ENCODE measurements at regions not wholly inside any gene's neighbourhood (a gene's known extent, or its start where the extent isn't known, plus 50 kb on each side); places are given as distances from the start of the nearest gene placed in this dataset.

DNA sequence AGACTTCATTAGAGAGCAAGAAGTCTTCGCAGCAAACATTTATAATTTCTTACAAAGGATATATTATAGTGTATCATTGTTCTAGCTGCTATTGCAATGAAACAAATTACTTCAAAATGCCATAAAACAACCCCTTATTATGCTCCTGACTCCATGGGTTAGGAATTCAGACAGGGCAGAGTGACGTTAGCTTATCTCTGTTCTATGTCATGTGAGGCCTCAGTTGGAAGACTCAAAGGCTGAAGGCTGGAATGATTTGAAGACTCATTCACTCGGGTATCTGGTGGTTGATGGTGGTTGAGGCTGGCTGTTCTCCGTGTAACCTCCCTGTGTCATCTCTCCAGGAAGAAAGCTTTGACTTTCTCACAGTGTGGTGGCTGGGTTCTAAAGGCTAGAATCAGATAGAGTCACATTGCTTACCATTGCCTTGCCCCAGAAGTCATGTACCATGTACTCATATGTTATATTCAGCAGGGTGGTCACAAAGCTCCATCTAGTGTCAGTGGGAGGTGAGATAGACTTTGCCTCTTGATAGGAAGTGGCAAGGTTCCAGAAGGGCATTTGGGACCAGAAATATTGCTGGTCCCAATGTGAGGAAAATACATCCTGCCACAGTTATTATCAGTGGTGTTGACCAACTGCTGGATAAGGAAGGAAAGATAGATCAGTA is 226.9 kb downstream of the TMEM38B start:
- DNase-seq: no peak

DNA sequence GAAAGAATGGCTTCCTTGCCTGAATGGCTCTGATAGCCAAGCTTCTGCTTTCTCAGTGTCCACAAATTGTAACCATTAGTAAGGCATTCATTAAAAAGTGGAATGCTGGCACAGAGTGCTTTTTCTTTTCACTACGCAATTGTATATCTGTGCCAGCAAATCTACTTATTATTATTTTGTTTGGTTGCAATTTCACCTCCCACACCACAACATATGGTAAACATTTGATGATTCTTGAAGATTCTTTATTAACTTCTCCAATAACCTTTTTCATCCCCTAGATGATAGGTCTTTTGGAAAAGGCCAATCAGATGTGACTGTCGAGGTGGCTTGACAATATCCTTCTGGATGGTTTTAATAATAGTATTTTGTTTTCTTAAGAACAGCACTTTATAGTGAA is 234.1 kb downstream of the TMEM38B start:
- DNase-seq: no peak

DNA sequence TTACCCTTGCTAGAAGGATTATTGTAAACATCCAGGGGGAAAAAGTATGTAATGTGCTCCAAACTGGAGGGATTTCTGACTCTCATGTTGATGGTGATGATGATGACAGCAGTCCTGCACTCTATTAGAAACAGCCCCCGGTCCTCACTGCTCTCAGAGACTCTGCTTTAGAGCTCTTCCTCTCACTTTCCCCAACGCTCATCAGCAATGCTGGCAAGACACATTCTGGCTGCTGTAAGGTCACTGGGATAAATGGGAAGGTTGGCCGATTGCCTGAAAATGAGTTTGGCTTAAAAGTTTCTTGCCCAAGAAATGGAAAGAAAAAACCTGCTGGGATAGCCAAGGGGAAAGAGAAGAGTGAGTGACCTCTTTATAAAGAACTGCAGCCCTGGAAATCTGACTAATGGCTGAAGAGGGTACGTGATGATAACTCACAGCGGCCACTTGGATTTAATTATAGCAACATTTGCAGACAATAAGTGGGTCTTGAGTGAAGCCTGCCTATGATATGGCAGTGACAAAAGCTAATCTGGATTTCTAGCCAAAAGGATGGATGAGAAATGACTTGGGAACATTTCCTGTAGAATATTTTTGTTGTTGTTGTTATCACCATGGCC is 235.8 kb downstream of the TMEM38B start:
- DNase-seq: no peak

DNA sequence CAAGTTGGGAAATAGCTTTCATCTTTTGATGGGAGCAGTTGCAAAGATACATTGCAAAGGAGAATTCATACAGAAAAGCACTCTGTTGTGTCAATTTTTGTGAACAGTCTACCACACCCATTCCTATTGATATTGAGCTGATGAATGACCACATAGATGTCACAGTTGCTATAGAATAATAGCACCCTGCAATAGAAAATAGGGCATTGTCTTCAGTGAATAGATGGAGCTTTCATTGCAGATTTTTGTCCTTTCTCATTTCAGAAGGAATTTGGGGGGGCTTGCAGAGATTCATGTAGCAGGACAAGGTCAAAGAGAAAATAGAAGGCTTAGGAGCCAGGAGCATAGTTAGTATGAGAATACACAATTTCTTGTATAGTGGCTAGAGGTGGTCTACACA is 237.9 kb downstream of the TMEM38B start:
- no peak for DNase-seq

DNA sequence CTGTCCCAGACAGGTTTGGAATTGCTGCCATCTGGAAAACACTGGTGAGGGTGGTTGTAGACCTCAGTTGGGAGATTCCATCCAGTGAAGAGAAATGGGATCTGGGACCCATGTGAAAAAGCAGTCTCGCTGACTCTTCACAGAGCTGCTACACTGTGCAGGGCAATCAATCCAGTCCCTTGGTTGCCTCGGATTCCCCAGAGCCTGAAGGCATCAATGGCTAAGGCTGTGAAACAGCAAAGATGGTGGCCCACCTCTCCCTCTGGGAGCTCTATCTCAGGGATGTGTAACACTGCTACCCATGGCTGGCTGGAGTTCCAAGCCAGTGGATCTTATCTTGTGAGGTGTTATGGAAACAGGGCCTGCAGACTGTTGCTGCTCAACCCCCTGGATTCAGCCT is 256.1 kb downstream of the TMEM38B start:
- DNase-seq: no peak

DNA sequence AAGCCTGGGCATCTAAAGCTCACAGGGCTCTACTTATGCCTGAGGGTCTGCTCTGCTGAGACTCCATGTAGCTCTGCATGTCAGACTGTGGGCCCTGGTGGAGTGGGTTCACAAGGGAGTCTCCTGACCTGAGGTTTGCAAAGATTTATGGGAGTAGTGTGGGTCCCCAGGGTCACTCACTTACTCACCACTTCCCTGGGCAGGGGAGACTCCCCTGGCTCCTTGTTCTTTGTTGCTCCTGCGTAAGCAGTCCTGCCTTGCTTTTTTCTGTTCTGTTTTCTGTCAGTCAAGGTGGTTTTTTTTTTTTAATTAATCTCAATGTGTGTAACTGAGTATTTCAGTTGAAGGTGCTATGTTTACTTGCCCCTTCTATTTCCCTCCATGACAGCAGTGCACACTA is 256.6 kb downstream of the TMEM38B start:
- no peak for DNase-seq

DNA sequence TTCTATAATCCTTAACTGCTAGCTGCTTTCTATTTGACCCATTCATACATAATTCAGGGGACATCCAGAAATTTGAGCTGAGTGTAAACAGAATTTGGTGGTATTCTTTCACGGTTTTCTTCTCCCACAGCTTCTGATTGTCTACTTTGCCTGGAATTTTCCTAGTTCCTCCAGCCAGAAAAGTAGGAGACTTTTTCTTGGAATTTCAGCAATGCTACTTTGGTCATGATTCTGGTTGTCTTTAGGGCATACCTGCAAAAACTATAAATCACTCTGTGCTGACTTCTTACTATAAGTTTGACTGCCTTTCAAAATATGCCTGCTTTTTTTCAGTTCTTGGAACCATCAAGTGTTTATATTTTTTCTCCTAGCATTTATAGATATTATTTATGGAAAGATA is 260.2 kb downstream of the TMEM38B start:
- no peak for DNase-seq

DNA sequence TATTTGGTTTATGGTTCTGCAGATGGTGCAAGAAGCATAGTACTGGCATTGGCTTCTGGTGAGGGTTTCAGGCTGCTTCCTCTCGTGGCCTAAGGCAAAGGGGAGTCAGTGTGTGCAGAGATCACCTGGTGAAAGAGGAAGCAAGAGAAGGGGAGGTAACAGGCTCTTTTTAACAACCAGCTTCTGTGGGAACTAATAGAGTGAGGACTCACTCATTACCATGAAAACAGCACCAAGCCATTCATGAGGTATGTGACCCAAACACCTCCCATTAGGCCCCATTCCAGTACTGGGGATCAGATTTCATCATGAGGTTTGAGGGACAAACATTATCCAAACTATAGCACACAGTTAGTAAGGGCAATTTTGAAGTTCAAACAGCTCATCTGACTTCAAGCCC is 263.5 kb downstream of the TMEM38B start:
- no peak for DNase-seq

DNA sequence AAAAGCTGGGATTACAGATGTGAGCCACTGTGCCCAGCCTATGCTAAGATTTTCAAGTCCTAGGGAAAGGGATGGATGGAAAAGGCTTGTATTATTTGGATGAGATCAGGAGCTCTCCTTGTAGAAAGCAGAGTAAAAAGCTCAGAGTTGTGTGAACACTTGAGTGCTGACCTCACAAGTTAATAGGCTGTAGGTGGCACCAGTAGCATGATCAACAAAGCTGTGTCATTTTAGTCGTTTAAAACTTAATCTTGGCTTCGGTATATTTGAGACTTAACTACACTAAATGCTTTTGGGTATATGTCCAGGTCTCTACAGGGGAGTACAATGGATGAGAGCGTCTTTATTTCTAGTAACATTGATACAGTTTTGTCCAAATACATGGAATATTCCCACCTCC is 264.2 kb downstream of the TMEM38B start:
- DNase-seq: no peak

DNA sequence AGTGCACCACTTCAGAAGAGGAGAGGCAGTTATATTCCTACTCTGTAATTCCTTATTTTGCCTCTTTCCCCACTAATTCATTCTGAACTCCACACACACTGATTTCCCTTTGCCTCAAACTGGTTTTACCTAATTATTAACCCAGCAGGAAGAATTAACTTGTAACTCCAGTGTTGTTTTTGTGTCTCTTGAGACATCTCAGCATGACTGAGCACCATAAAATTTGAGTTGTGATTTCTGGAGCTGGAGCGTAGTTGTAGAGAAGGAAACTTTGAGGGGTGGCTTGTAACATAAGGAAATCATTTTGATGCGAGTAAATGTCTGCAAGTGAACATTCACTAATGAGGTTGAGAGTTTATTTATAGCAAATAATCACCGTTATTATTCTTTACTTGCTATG is 265.2 kb downstream of the TMEM38B start:
- no peak for DNase-seq

DNA sequence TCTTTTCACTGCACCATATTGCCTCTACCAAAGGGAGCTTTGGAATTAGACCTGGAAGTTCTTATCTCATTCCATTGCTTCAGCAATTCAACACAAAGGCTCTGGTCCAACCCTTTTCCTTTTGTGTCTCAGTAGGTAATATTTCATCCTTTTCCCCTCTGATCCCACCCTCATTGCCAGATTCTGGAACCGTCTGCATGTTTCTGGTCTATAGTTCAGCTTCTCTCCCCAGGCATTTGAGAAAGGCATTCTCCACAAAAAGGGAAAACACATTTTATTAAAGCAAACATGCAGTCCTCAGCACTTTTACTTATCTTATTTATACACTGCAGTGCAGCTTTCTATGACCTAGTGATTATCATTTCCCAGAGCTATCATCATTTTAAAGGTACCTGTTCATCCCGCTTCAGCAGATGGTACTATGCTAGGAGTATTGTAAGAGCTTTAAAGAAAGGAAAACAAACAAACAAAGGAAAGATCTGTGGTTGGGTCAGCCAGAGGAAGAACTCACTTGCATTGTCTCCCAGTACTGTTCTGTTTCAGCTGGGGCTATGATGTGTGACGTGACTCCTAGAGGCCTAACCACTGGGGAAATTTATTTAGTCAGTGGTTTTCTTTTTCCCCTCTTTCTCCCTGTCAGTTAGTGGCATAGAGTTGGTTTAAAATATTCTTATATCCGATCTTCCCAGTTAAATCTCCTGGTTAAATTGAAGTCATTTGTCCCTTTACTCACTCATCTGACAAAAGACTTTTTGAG is 269.2 kb downstream of the TMEM38B start:
- DNase-seq: no peak

DNA sequence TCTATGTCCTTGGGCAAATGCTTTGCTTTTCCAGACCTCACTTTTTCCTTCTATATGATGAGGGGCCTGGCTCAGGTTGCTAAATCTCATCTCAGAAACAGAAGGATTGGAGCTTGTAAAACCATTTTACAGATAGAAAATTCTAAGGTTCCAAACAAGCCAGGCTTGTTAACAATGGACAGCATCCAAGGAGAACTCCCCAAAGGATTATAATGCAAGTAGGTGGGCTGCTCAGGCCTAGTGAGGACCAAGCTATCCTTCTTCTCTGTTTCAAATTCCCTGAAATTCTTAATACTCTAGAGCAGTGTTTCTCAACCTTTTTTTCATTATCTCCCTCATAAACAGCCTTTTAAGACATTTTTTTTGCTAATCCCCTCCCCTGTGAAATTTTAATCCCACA is 269.8 kb downstream of the TMEM38B start:
- DNase-seq: no peak

DNA sequence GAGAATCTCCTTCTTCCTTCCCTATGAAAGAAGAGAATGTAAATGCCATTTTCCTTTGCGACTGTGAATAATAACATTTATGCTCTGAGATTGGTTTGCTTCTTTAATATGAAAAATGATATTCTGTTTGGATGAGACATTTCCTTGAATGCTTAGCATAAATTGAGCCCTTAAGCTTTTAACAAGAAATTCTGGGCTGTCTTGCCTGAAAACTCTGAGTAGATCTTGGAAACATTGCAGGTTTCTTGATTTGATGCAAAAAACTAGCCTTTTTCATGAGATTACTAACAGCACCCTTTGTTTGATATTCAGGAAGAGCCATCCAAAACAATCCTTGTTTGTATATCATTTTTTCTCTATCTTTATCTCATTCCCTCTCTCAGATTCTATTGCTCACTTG is 272.5 kb downstream of the TMEM38B start:
- DNase-seq: no peak

DNA sequence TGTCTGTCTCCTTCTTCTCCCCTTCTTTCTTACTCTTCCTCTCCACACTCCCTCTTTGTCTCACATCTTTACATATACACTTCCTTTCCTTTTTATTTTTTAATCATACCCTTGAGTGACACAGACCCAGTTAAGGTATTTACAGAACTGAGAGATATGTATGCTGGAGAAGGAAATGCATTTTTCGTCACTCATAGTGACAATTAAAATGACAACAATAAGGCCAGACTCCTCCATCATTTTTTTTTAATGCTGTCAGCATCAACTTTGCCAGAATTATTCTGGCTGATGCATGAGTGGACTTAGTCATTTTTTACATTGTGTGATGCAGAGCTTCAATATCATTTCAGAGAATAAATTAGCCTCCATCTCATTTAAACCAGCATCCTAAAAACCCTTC is 272.9 kb downstream of the TMEM38B start:
- no peak for DNase-seq

DNA sequence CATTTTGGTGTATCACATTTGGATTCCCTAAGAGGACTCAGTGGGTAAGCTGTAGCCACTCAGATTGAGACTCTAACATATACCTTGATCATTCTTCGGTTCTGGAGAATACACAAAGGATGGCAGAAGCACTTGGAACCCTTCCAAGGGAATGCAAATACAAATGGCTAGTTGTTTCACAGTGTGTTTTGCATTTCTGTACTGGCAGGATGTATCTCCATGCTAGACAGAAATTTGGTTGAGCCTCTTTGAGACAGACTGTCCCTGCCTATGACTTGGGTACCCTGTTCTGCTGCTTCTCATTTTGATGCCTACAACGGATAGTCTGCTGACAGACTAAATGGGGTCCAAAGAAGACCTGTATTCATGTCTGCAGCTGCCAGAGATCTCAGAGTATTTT is 273.5 kb downstream of the TMEM38B start:
- no peak for DNase-seq

DNA sequence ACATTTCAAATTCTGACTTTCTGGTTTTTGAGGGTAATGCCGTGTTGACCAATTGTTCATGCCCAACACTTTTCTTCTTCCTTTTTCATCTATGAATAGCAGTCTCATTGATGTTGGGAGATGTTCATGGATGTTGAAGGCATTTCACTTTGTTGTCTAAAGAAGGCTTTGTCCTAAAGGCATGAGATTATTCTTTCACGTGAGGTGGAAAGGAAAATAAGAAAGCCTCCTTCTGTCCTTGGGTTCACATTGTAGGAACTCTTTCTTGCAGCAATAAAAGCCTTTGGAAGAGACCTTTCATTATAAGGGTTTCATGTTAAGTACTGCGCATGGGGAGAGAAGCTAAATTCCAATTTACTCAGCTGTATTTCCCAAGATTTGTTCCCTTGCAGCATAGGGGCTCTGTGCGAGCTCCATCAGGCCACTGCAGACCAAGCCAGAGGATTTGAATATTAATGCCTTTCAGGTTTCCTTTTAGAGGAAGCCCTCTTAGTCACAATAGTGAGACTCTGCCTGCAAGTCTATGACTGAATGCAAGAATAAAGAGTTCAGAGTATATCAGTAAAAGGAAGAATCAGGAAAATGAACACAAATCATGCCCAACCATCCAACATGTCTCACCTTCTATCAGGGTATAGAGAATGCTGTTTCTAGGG is 274.6 kb downstream of the TMEM38B start:
- DNase-seq: no peak

DNA sequence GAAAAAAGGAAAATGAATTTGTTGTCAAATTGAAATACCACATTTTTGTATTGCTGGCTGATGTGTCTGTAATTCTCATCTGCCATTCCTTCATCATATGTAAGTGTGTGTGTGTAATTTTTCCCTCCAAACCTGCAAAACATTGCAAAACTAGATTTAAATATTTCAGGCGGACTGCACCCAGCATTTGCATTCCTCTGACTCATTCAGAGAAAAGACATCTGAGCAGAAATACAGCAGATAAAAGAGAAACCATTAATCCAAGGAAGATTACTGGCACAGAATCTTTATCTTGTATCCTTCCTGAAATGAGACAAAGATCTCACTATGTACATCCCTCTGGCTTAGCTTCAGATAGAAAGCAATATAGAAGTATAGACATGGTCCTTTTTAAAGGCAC is 275.3 kb downstream of the TMEM38B start:
- no peak for DNase-seq

DNA sequence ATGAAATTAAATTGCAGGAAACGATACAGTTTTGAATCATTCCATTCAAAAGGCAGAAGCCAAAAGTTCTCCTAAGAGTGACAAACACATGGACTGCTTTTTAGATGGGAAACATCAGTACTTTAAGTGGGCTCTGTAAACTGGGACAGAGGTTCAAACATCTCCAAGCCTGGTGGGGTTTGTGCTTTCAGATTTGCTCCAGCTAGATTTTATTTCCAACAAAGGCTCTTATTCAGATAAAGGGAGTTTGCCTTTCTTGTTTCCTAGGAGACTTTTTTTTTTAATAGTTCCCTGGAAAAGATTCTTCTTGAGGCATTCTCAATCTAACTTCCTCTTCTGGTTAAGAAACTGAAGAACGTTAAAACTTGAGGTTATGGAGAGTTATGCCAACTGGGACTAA is 277.6 kb downstream of the TMEM38B start:
- DNase-seq: no peak

DNA sequence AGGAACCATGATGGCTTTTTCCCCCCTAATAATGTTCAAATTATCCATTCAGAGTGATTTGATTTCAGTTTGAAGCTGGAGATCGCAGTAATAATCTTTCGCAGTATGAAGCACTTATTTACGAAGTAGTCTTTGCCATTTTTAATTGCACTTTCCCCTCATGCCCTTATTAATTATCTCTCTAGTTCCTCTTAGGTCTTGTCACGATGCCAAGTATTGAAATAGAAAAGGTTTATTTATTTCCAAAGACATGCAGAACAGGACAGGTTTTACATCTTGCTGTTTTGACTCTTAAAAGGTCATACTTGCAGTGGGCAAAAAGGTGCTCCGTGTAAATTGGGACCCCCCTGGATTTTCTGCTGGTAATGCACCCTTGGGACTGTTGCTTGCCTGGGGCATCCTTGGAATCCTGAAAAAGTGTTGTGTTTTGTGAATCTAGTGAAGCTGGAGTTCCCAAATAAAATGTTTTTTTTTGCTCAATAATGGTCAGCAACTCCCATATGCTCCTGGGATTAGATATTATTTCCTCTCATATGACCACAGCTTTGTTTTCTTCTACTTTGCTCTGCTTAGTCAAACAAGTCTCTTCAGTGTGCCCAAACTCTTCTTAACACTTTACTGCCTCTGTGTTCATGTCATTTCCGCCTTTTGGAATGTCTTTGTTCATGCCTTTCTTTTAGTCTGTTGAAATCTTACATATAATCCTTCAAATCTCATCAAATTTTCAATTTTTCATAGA is 278.3 kb downstream of the TMEM38B start:
- DNase-seq: no peak

DNA sequence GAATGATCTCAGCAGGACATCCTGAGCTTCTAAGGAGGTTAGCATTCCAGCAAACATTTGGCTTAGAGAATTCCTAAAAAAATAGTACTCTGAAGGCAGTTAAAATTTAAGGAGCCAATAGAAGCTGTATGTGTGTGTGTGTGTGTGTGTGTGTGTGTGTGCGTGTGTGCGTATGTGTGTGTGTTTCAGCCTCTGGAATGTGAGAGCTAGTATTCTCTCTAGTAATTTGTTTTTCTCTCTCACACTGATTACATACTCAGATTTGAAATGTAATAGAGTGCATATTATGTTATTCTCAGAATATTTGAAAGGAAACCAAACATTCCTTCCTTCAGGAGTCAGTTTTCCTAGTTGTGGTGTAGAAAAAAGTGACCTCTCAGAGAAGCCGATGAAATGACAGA is 279.6 kb downstream of the TMEM38B start:
- no peak for DNase-seq

DNA sequence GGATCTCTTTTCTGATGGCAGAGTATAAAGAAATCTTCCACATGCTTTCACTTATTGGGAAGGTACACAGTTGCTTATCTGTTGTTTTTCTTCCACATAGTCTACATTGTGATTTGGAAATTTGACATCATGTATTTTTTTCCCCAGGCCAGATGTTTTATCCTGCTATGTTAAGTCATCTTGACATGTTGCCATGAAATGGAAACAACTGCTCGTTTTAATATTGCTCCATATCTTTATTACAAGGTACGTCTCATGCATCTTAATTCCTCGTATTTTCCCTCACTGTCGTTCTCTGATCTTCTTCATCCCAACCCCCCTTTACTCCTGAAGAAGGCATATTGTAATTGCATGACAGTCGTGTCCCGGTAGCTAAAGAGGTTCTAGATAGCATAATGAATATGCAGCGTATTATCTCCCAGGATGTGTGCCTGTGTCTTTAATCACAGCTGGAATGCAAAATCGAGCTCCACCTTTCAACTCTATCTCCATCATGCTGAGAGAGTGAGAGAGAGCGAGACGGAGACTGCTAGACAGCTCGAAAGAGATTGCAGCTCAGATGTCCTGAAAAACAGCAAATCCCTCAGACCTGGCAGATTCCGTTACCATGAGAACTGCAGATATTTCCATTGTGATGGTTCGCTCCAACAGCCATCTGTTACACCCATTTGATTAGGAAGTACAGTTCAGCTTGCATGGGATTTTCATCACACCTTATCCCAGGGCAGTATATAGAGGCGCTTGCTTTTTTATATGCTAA is 281.7 kb downstream of the TMEM38B start:
- DNase-seq: no peak

DNA sequence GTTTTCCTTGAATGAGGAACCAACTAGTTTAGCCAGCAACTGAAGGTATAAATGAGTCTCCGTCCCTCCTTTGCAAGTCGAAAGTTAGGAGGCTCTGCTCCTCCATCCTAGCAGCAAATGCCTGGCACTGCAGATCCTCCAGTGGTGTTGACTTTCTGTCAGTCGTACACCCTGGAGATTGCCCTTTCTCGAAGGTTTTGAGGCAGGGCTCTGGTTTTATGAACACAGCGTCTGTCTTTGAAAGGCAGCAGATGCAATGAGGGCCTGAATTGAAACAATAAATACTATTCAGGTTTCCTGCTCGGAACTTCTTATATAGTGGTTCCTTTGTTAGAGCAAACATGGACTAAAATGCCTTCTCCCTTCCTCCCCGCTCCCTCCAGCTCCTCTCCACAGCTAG is 284.0 kb downstream of the TMEM38B start:
- no peak for DNase-seq
